Hindlimb muscle (tissue), 1 donor: ENCODE measurements at regions not wholly inside any gene's neighbourhood (a gene's known extent, or its start where the extent isn't known, plus 50 kb on each side); places are given as distances from the start of the nearest gene placed in this dataset.

Experiments
- DNase-seq: peaks from one replicate; pipeline ENCODE4 v3.0.0-alpha.2; 2013

- DNase-seq = no peak
These were observed 204.8 kb downstream of the NUAK1 start for GRCh38 chr12:105933671-105934665.

DNA sequence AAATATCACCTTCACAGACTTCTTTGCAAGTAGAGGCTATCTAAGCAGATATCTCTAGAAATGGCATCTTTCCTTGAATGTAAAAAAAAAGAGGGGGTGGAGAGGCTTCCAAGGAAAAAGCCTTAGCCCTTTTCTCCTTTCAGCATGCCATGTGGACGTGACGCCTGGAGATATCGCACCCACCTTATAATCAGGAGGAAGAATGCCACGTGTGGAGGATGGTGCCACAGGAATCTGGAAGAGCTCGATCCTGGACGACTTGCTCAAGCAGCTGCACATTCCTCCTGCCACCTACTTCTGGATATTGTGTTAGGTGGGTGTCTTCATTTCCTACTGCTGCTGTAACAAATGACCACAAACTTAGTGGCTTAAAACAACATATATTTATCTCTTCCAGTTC lies 203.6 kb downstream of the NUAK1 start:
- DNase-seq = no peak

- no peak for DNase-seq
These were observed 202.8 kb downstream of the NUAK1 start for GRCh38 chr12:105935981-105936380.

GRCh38 chr12:105936496-105936895 lies 202.3 kb downstream of the NUAK1 start:
- no peak for DNase-seq

DNA sequence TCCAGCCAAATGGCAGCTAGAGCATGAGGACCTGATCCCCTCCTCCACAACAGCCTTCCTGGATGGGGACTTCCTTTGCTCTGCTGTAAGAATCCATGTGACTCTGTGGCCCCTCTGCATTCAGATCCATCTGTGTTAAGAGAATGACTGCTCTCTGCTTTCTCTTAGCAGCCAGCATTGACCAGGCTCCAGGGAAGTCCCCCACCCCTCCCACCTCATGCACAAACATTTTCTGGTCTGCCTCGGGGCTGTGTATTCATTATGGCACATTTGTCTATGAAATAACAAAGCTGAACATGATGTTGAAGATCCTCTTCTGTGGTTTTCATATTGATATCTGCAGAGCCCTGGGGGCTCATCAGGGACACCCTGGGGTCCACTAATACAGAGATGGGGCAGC lies 201.7 kb downstream of the NUAK1 start:
- no peak for DNase-seq

DNA sequence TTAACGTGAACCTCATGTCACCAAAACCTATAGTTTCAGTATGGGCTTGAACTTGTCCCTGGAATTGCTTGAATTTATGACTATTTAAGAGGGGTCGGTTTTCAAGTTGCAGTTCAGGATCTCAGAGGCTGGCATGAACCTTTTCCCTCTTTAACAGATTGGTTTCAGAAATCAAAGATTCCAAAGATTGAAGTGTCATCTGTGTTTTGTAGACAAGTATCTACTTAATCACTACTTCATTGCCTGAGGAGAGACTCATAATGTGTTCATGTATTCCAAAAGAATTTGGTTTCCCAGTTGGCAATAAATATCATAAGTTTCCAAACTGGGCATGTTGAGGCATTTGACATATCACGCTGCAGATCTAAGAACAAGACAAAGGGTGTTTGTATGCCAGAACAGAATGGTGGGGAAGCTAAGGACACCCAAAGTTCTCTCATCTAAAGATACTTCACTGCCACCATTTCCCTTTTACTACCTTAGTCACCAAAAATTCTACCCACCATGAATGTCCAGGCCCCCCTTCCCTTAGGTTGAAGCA lies 199.5 kb downstream of the NUAK1 start:
- no peak for DNase-seq

- DNase-seq = no peak
These were observed 196.5 kb downstream of the NUAK1 start for GRCh38 chr12:105942281-105942680.

GRCh38 chr12:105943525-105943924 lies 195.2 kb downstream of the NUAK1 start:
- no peak for DNase-seq

- DNase-seq = no peak
These were observed 194.1 kb downstream of the NUAK1 start for GRCh38 chr12:105944628-105945027.

- DNase-seq = no peak
These were observed 192.9 kb downstream of the NUAK1 start for GRCh38 chr12:105945880-105946279.

GRCh38 chr12:105946493-105946901 lies 192.3 kb downstream of the NUAK1 start:
- no peak for DNase-seq

GRCh38 chr12:105947906-105948305 lies 190.8 kb downstream of the NUAK1 start:
- no peak for DNase-seq

DNA sequence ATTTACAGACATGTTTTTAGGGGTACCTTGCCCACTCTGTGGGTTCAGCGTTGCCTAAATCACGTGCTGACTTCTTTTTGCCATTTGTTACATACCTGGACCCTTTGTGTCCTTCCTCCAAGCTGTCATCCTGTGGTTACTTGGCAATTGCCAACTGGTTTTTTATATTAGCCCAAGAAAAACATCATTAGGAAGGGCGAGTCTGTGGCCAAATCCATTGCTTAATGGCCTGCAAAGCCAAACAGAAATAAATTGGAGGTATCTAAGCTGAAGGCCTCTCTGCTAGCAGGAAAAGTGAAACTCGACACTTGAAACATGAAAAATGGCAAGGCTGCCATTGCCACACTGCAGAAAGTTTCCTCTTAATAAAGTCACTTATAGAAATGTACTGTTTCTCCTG lies 190.4 kb downstream of the NUAK1 start:
- DNase-seq = no peak

- no peak for DNase-seq
These were observed 189.4 kb downstream of the NUAK1 start for GRCh38 chr12:105949391-105949790.

- no peak for DNase-seq
These were observed 187.0 kb downstream of the NUAK1 start for GRCh38 chr12:105951732-105952131.

GRCh38 chr12:105954951-105955931 lies 183.5 kb downstream of the NUAK1 start:
- no peak for DNase-seq

- DNase-seq = no peak
These were observed 182.8 kb downstream of the NUAK1 start for GRCh38 chr12:105955976-105956375.

- DNase-seq = no peak
These were observed 181.9 kb downstream of the NUAK1 start for GRCh38 chr12:105956662-105957457.

DNA sequence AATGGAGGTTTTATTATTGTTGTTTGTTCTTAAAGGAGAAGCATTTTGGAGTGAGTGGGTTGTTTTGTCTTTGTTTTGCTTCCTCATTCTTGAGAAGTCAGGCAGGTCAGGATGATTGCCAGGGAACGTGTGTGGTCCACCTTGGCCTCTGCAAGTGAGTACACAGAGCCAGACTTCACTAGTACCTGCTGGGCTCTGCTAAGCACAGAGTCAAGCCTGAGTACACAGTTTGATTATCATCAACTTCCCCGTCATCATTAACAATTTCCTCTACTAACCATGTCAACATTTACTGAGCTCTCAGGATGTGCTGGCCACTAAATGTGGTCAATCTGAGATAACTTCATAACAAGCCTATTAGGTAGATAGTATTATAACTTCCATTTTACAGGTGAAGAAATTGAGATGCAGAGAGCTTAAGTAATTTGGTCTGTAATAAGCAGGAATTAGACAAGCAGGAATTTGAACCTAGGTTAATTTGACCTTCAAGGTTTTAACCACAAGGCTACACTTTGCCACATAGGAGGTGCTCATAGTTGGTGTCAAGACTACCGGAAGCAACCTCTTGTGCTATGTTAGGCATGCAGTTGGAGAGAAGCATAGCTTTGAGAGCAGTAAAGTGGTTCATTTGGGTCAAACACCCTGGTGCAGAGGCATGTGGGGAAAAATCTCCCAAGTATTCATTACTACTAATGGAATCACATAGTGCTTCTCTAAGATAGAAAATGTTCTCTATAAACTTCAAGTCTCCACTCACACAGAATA lies 178.3 kb downstream of the NUAK1 start:
- no peak for DNase-seq

GRCh38 chr12:105961821-105962671 lies 176.7 kb downstream of the NUAK1 start:
- no peak for DNase-seq
